Gastroesophageal sphincter (tissue), 4 donors: ENCODE measurements at regions not wholly inside any gene's neighbourhood (a gene's known extent, or its start where the extent isn't known, plus 50 kb on each side); places are given as distances from the start of the nearest gene placed in this dataset.

Experiments
- ATAC-seq: fragments of 150-250 bp; one replicate; pipeline ENCODE4 v1.9.1; 2016; ENCODE audit warnings: mild to moderate bottlenecking, moderate library complexity
- H3K27ac ChIP-seq, 4 donors: fragments of 200-600 bp; sonication (generic) in 3 of 4; 1 replicate in 3 of 4; 2 replicates in 1 of 4; pipeline ENCODE4 v1.5.1; 2016 to 2019
- H3K27me3 ChIP-seq: fragments of 200-600 bp; sonication (generic); one replicate; pipeline ENCODE4 v1.5.1; 2019
- H3K36me3 ChIP-seq, 2 donors: fragments of 200-600 bp; sonication (generic); one replicate each; pipeline ENCODE4 v1.5.1; 2019; ENCODE audit warnings: control low read depth in 1 of 2
- H3K4me1 ChIP-seq, 3 donors: fragments of 200-600 bp; sonication (generic); 1 replicate in 2 of 3; 2 replicates in 1 of 3; pipeline ENCODE4 v1.5.1; 2016 to 2019; ENCODE audit warnings: control low read depth in 2 of 3
- H3K4me3 ChIP-seq, 2 donors: fragments of 200-600 bp; sonication (generic); one replicate each; pipeline ENCODE4 v1.5.1; 2019; ENCODE audit warnings: mild to moderate bottlenecking in 1 of 2, moderate library complexity in 1 of 2
- H3K9me3 ChIP-seq, 3 donors: fragments of 200-600 bp; sonication (generic); one replicate each; pipeline ENCODE4 v1.5.1; 2017 to 2019; ENCODE audit warnings: control low read depth in 2 of 3
- CTCF ChIP-seq, 4 experiments: fragments of 200-600 bp in 2 of 4; fragments of 450-650 bp in 2 of 4; sonication (generic) in 1 of 4; IDR thresholded peaks; one replicate each; pipeline ENCODE4 v1.5.1; 2017 to 2019; ENCODE audit warnings: antibody characterized with exemption in 4 of 4, mild to moderate bottlenecking in 2 of 4, moderate library complexity in 2 of 4
- EP300 ChIP-seq: sonication (generic); formaldehyde crosslinking; IDR thresholded peaks from one replicate; pipeline ENCODE4 v1.6.1; 2017; ENCODE audit warnings: antibody characterized with exemption, mild to moderate bottlenecking
- POLR2A ChIP-seq, 2 donors: fragments of 450-650 bp; IDR thresholded peaks; one replicate each; pipeline ENCODE4 v1.6.1; 2017; ENCODE audit warnings: antibody characterized with exemption in 2 of 2, mild to moderate bottlenecking in 2 of 2, moderate library complexity in 1 of 2
- POLR2AphosphoS5 ChIP-seq: sonication (generic); formaldehyde crosslinking; IDR thresholded peaks from one replicate; pipeline ENCODE4 v1.6.1; 2017; ENCODE audit warnings: antibody characterized with exemption
- WGBS, 2 donors: methylation state at CpG; one replicate each; pipeline ENCODE4 v1.1.5; 2018; ENCODE audit warnings: low coverage in 1 of 2; 5-methylcytosine and 5-hydroxymethylcytosine counted together

DNA sequence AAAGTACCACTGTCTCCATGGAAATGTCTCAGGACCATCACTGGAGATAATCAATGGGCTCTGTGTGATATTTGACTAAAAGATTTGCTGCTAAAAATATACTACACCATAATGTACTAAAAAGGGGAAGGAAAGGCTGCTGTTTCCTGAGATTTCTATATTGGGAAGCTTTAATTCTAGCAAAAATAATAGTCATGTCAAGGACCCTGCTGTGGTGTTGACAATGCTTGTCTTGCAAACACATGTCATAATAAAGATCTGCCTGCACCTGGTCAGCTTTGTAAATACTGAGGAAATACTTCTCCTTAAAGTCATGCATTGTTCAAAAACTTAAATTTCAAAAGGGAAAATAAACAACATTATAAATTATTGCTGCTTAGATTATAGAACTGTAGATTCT is 417.9 kb downstream of the GPM6A start:
- H3K27ac ChIP-seq, result no peak overlapping the region
- TF ChIP-seq POLR2A (IDR thresholded peaks at IDR 0.05) (no peak), POLR2AphosphoS5 (no peak), EP300 (no peak), CTCF (IDR thresholded peaks at IDR 0.05) (no peak)
- no peaks in the 10 kb centered on the region for H3K4me1 ChIP-seq
- ATAC-seq, result no peak
- peaks cover 0 to 9% (median 0%) of the 10 kb centered on the region in 3 donors for H3K9me3 ChIP-seq
- H3K27me3 ChIP-seq, result no peaks in the 10 kb centered on the region
- H3K36me3 ChIP-seq, result no peaks in the 10 kb centered on the region
- H3K4me3 ChIP-seq, result no peak overlapping the region

DNA sequence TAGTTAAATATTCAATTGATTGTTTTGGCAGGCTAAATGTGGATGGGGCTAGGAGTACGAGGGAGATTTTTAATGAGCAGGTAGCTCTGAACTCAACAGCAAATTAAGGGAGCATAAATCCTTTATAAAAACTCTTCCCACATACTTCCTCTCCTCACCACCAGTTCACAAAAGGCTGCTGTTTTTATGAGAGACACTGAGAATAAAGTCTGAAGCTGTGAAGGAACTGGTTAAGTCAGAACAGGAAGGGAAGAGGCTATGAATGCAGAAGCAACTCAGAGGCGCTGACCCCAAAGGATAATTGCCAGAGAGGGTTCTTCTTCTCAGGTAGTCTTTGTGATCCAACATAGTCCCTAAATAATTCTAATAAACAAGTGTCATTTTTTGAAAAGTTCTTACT is 406.1 kb downstream of the GPM6A start:
- ATAC-seq, result no peak
- WGBS, 2 donors, result 39 to 61% methylated on average over 2 of the region's 2 CpGs
- H3K4me1 ChIP-seq, result no peaks in the 10 kb centered on the region
- no peak overlapping the region for H3K4me3 ChIP-seq
- H3K36me3 ChIP-seq, result no peaks in the 10 kb centered on the region
- H3K27ac ChIP-seq, result no peak overlapping the region
- H3K27me3 ChIP-seq, result peaks cover 5% of the 10 kb centered on the region
- peaks cover 0 to 5% (median 0%) of the 10 kb centered on the region in 3 donors for H3K9me3 ChIP-seq
- TF ChIP-seq EP300 (no peak), CTCF (IDR thresholded peaks at IDR 0.05) (no peak)

- 72 to 83% methylated on average over 2 of the region's 2 CpGs for WGBS, 2 donors
- H3K27me3 ChIP-seq, result peaks cover 5% of the 10 kb centered on the region
- TF ChIP-seq POLR2AphosphoS5 (no peak), EP300 (no peak), POLR2A (IDR thresholded peaks at IDR 0.05) (no peak), CTCF (IDR thresholded peaks at IDR 0.05) (no peak)
- no peaks in the 10 kb centered on the region for H3K9me3 ChIP-seq
- no peak for ATAC-seq
- H3K4me1 ChIP-seq, result no peaks in the 10 kb centered on the region
- no peaks in the 10 kb centered on the region for H3K36me3 ChIP-seq
- H3K27ac ChIP-seq, result no peak overlapping the region
- no peak overlapping the region for H3K4me3 ChIP-seq
These were observed 404.1 kb downstream of the GPM6A start for GRCh38 chr4:175407926-175408325.

GRCh38 chr4:175411251-175411650 is 400.8 kb downstream of the GPM6A start:
- H3K27ac ChIP-seq, result no peak overlapping the region
- H3K36me3 ChIP-seq, result no peaks in the 10 kb centered on the region
- no peaks in the 10 kb centered on the region for H3K27me3 ChIP-seq
- ATAC-seq, result no peak
- H3K9me3 ChIP-seq, result peaks cover 0 to 23% (median 0%) of the 10 kb centered on the region in 3 donors
- H3K4me3 ChIP-seq, result no peak overlapping the region
- H3K4me1 ChIP-seq, result no peaks in the 10 kb centered on the region
- TF ChIP-seq POLR2A (IDR thresholded peaks at IDR 0.05) (no peak), CTCF (IDR thresholded peaks at IDR 0.05) (no peak), EP300 (no peak), POLR2AphosphoS5 (no peak)

DNA sequence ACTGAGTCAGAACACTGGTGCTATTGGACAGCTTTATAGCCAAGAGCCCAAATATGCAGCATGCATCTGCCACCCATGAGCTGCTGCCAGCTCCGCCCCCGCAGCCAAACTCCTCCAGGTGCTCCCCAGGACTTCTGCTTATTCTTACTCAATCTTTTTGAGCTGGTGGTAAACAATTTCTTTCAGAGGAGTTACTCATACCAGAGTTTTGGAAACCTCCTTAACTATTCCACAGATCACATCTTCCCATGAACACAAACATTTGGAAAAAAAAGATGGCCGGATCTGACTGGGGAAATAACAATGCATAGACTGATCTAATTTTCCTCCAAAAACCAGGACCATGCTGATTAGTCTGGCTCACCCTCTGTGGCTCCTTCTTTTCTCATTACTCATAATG is 399.9 kb downstream of the GPM6A start:
- H3K4me1 ChIP-seq, result no peaks in the 10 kb centered on the region

More for the DNA sequence above, 399.9 kb downstream of the GPM6A start:
- Histone ChIP-seq H3K36me3 (no peaks in the 10 kb centered on the region), H3K27me3 (no peaks in the 10 kb centered on the region), H3K4me3 (no peak overlapping the region), H3K9me3 (peaks cover 0 to 32% (median 0%) of the 10 kb centered on the region in 3 donors), H3K27ac (no peak overlapping the region)
- WGBS, 2 donors, result 20 to 55% methylated on average over 1 to 3 of the region's 3 CpGs
- ATAC-seq, result no peak
- TF ChIP-seq POLR2AphosphoS5 (no peak), CTCF (IDR thresholded peaks at IDR 0.05) (no peak), EP300 (no peak), POLR2A (IDR thresholded peaks at IDR 0.05) (no peak)
